ENCODE measurements at regions not wholly inside any gene's neighbourhood (a gene's known extent, or its start where the extent isn't known, plus 50 kb on each side); places are given as distances from the start of the nearest gene placed in this dataset.

GRCh38 chr12:123070267-123071081, 80.4 kb downstream of the PITPNM2 start (continued):
- TF ChIP-seq, protein P1, sequence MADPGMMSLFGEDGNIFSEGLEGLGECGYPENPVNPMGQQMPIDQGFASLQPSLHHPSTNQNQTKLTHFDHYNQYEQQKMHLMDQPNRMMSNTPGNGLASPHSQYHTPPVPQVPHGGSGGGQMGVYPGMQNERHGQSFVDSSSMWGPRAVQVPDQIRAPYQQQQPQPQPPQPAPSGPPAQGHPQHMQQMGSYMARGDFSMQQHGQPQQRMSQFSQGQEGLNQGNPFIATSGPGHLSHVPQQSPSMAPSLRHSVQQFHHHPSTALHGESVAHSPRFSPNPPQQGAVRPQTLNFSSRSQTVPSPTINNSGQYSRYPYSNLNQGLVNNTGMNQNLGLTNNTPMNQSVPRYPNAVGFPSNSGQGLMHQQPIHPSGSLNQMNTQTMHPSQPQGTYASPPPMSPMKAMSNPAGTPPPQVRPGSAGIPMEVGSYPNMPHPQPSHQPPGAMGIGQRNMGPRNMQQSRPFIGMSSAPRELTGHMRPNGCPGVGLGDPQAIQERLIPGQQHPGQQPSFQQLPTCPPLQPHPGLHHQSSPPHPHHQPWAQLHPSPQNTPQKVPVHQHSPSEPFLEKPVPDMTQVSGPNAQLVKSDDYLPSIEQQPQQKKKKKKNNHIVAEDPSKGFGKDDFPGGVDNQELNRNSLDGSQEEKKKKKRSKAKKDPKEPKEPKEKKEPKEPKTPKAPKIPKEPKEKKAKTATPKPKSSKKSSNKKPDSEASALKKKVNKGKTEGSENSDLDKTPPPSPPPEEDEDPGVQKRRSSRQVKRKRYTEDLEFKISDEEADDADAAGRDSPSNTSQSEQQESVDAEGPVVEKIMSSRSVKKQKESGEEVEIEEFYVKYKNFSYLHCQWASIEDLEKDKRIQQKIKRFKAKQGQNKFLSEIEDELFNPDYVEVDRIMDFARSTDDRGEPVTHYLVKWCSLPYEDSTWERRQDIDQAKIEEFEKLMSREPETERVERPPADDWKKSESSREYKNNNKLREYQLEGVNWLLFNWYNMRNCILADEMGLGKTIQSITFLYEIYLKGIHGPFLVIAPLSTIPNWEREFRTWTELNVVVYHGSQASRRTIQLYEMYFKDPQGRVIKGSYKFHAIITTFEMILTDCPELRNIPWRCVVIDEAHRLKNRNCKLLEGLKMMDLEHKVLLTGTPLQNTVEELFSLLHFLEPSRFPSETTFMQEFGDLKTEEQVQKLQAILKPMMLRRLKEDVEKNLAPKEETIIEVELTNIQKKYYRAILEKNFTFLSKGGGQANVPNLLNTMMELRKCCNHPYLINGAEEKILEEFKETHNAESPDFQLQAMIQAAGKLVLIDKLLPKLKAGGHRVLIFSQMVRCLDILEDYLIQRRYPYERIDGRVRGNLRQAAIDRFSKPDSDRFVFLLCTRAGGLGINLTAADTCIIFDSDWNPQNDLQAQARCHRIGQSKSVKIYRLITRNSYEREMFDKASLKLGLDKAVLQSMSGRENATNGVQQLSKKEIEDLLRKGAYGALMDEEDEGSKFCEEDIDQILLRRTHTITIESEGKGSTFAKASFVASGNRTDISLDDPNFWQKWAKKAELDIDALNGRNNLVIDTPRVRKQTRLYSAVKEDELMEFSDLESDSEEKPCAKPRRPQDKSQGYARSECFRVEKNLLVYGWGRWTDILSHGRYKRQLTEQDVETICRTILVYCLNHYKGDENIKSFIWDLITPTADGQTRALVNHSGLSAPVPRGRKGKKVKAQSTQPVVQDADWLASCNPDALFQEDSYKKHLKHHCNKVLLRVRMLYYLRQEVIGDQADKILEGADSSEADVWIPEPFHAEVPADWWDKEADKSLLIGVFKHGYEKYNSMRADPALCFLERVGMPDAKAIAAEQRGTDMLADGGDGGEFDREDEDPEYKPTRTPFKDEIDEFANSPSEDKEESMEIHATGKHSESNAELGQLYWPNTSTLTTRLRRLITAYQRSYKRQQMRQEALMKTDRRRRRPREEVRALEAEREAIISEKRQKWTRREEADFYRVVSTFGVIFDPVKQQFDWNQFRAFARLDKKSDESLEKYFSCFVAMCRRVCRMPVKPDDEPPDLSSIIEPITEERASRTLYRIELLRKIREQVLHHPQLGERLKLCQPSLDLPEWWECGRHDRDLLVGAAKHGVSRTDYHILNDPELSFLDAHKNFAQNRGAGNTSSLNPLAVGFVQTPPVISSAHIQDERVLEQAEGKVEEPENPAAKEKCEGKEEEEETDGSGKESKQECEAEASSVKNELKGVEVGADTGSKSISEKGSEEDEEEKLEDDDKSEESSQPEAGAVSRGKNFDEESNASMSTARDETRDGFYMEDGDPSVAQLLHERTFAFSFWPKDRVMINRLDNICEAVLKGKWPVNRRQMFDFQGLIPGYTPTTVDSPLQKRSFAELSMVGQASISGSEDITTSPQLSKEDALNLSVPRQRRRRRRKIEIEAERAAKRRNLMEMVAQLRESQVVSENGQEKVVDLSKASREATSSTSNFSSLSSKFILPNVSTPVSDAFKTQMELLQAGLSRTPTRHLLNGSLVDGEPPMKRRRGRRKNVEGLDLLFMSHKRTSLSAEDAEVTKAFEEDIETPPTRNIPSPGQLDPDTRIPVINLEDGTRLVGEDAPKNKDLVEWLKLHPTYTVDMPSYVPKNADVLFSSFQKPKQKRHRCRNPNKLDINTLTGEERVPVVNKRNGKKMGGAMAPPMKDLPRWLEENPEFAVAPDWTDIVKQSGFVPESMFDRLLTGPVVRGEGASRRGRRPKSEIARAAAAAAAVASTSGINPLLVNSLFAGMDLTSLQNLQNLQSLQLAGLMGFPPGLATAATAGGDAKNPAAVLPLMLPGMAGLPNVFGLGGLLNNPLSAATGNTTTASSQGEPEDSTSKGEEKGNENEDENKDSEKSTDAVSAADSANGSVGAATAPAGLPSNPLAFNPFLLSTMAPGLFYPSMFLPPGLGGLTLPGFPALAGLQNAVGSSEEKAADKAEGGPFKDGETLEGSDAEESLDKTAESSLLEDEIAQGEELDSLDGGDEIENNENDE (IDR thresholded peaks at IDR 0.05; ENCODE audit: insufficient replicate concordance, low read length) = no peak
- TF ChIP-seq TCF12 (IDR thresholded peaks at IDR 0.05; ENCODE audit: low read depth, low read length) (no peak), CBX8 (IDR thresholded peaks at IDR 0.05; ENCODE audit: borderline replicate concordance, low read depth, low read length) (no peak), CEBPB (IDR thresholded peaks at IDR 0.05; ENCODE audit: low read depth, low read length) (no peak), NANOG (IDR thresholded peaks at IDR 0.05; ENCODE audit: insufficient read depth, low read depth, low read length, poor library complexity, severe bottlenecking) (no peak), RBBP5 (IDR thresholded peaks at IDR 0.05; ENCODE audit: borderline replicate concordance, low read depth, low read length) (no peak)
